SU-DHL-6 (cell line): ENCODE measurements at regions not wholly inside any gene's neighbourhood (a gene's known extent, or its start where the extent isn't known, plus 50 kb on each side); places are given as distances from the start of the nearest gene placed in this dataset.

Source experiments
- CTCF ChIP-seq: fragments of 200-600 bp; sonication (generic); IDR thresholded peaks from one replicate; pipeline ENCODE4 v1.5.1; 2017; ENCODE audit warnings: antibody characterized with exemption, mild to moderate bottlenecking, low read length, moderate library complexity; ENCODE audit not compliant: insufficient read depth, poor library complexity, severe bottlenecking
- EZH2phosphoT487 ChIP-seq: fragments of 200-600 bp; sonication (generic), shearing (Covaris generic); conservative IDR thresholded peaks from 2 replicates; pipeline ENCODE4 v1.6.1; 2018; ENCODE audit warnings: mild to moderate bottlenecking, antibody characterized with exemption, low read length, moderate library complexity, mixed read lengths

GRCh38 chr10:77692782-77693181 is 55.2 kb upstream of the KCNMA1 start:
- TF ChIP-seq CTCF (no peak), EZH2phosphoT487 (no peak)
